Loucy (cell line): ENCODE measurements at regions not wholly inside any gene's neighbourhood (a gene's known extent, or its start where the extent isn't known, plus 50 kb on each side); places are given as distances from the start of the nearest gene placed in this dataset.
"Not testable (repeated sequence)": the region's sequence is repeated elsewhere in the genome, so short reads cannot be mapped to it uniquely, and the experiment has no call there.

Experiments used
- H2AFZ ChIP-seq: fragments of 200-600 bp; sonication (generic); 2 replicates; pipeline ENCODE4 v1.6.0; 2016; ENCODE audit warnings: antibody characterized with exemption, mild to moderate bottlenecking, low read length, moderate library complexity
- H3F3A ChIP-seq: fragments of 200-600 bp; 2 replicates; pipeline ENCODE4 v1.6.0; 2016; ENCODE audit warnings: antibody characterized with exemption, low read depth, mild to moderate bottlenecking
- H3K27me3 ChIP-seq: fragments of 200-600 bp; sonication (generic); 2 replicates; pipeline ENCODE4 v1.6.1; 2014; ENCODE audit warnings: low read length, mild to moderate bottlenecking; ENCODE audit not compliant: insufficient read depth, poor library complexity, severe bottlenecking
- H3K36me3 ChIP-seq: fragments of 200-600 bp; sonication (generic); 2 replicates; pipeline ENCODE4 v1.6.1; 2016; ENCODE audit warnings: low read length; ENCODE audit not compliant: insufficient read depth
- H3K4me1 ChIP-seq: fragments of 200-600 bp; sonication (generic); 2 replicates; pipeline ENCODE4 v1.5.1; 2014; ENCODE audit warnings: low read length, mild to moderate bottlenecking; ENCODE audit not compliant: insufficient read depth, poor library complexity, severe bottlenecking
- H3K4me2 ChIP-seq: fragments of 200-600 bp; sonication (generic); 2 replicates; pipeline ENCODE4 v1.6.0; 2014; ENCODE audit warnings: antibody characterized with exemption, low read length, low read depth, mild to moderate bottlenecking; ENCODE audit not compliant: poor library complexity, severe bottlenecking
- H3K4me3 ChIP-seq: fragments of 200-600 bp; sonication (generic); 2 replicates; pipeline ENCODE4 v1.5.1; 2014; ENCODE audit warnings: low read length, mild to moderate bottlenecking, mixed read lengths; ENCODE audit not compliant: poor library complexity, severe bottlenecking
- H3K79me2 ChIP-seq: fragments of 200-600 bp; sonication (generic); 2 replicates; pipeline ENCODE4 v1.6.1; 2014; ENCODE audit warnings: low read length; ENCODE audit not compliant: insufficient read depth
- H3K9ac ChIP-seq: fragments of 200-600 bp; sonication (generic); 2 replicates; pipeline ENCODE4 v1.6.0; 2014; ENCODE audit warnings: mild to moderate bottlenecking, low read depth, low read length, moderate library complexity; ENCODE audit not compliant: poor library complexity, severe bottlenecking
- H3K9me2 ChIP-seq: fragments of 200-600 bp; sonication (generic); replicated peaks from 2 replicates; pipeline ENCODE4 v1.6.1; 2016; ENCODE audit warnings: low read depth, low read length, mixed read lengths
- H3K9me3 ChIP-seq: fragments of 200-600 bp; sonication (generic); 2 replicates; pipeline ENCODE4 v1.6.1; 2014; ENCODE audit warnings: mild to moderate bottlenecking, antibody characterized with exemption, low read length, low read depth; ENCODE audit not compliant: insufficient read depth
- H4K20me1 ChIP-seq: fragments of 200-600 bp; sonication (generic); 2 replicates; pipeline ENCODE4 v1.6.0; 2014; ENCODE audit warnings: antibody characterized with exemption, low read length, mild to moderate bottlenecking; ENCODE audit not compliant: insufficient read depth, poor library complexity, severe bottlenecking
- EZH2phosphoT487 ChIP-seq: fragments of 200-600 bp; IDR thresholded peaks from 2 replicates; pipeline ENCODE4 v1.6.1; 2018; ENCODE audit warnings: antibody characterized with exemption, mild to moderate bottlenecking, moderate library complexity, borderline replicate concordance
- TF ChIP-seq, protein P1 (sequence below): fragments of 200-600 bp; sonication (generic); conservative IDR thresholded peaks from 2 replicates; pipeline ENCODE4 v1.5.1; 2014; ENCODE audit warnings: mild to moderate bottlenecking, antibody characterized with exemption, low read length

DNA sequence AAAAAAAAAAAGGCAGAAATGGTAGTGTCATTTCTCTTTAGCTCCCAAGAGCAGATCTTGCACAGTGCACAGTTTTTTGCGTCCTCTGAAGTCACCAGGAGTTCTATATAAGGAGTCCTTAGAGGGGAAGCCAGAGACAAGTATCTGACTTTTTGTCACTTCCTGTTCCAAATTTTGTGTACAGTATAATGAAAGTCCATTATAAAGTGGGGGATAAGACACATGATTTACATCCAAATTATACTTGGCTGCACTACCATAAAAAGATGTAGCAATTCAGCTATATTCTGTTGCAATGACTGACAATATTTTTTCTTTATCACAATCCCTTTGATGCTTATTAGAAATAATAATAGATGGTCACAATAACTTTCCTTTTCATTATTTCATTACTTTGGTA, 1276.9 kb upstream of the ADGRL2 start:
- Histone ChIP-seq H3K9ac (no peak overlapping the region), H3K79me2 (no peaks in the 10 kb centered on the region), H3F3A (no peaks in the 10 kb centered on the region), H3K36me3 (no peaks in the 10 kb centered on the region), H3K9me3 (no peaks in the 10 kb centered on the region), H3K4me1 (no peaks in the 10 kb centered on the region), H3K27me3 (no peaks in the 10 kb centered on the region), H2AFZ (no peak overlapping the region), H3K4me3 (no peak overlapping the region), H4K20me1 (no peaks in the 10 kb centered on the region), H3K9me2 (no peaks in the 10 kb centered on the region), H3K4me2 (no peak overlapping the region)
- TF ChIP-seq, protein P1, sequence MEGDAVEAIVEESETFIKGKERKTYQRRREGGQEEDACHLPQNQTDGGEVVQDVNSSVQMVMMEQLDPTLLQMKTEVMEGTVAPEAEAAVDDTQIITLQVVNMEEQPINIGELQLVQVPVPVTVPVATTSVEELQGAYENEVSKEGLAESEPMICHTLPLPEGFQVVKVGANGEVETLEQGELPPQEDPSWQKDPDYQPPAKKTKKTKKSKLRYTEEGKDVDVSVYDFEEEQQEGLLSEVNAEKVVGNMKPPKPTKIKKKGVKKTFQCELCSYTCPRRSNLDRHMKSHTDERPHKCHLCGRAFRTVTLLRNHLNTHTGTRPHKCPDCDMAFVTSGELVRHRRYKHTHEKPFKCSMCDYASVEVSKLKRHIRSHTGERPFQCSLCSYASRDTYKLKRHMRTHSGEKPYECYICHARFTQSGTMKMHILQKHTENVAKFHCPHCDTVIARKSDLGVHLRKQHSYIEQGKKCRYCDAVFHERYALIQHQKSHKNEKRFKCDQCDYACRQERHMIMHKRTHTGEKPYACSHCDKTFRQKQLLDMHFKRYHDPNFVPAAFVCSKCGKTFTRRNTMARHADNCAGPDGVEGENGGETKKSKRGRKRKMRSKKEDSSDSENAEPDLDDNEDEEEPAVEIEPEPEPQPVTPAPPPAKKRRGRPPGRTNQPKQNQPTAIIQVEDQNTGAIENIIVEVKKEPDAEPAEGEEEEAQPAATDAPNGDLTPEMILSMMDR = no peak
- TF ChIP-seq EZH2phosphoT487 = no peak

DNA sequence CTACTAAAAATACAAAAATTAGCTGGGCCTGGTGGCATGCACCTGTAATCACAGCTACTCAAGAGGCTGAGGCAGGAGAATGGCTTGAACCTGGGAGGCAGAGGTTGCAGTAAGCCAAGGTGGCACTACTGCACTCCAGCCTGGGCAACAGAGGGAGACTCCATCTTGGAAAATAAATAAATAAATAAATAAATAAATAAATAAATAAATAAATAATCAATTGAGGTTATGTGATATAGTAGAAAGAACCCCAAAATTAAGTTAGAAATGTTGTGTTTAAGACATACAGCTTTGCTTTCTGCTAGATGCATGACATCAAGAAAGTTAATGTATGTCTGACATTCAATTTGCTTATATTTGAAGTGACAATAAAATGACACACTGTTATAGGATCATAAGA, 1277.7 kb upstream of the ADGRL2 start:
- not testable (repeated sequence) for H3K36me3 ChIP-seq, H3K9me2 ChIP-seq, H3K27me3 ChIP-seq, H3K9ac ChIP-seq, H3K4me2 ChIP-seq, H3K79me2 ChIP-seq, H3K9me3 ChIP-seq, H2AFZ ChIP-seq, H3K4me1 ChIP-seq, H3K4me3 ChIP-seq, H4K20me1 ChIP-seq, H3F3A ChIP-seq

DNA sequence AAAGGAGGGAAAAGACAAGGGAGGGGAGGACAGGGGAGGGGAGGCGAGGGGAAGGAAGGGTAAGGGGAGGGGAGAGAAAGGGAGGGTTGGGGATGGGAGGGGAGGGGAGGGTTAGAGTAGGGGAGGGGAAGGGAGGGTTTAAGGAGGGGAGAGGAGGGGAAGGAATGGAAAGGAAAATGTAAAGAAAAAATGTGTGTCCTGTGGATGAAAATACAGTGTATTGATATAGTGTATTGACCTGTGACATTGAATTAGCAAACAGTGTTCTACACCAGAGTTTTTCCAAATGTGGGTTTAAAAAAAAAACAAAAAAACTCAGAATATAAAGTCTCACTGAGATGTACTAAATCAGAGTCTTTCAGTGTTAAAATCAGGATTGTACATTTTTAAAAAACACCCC, 1279.8 kb upstream of the ADGRL2 start:
- Histone ChIP-seq H3F3A (no peaks in the 10 kb centered on the region), H3K4me1 (no peaks in the 10 kb centered on the region), H2AFZ (no peak overlapping the region), H3K36me3 (no peaks in the 10 kb centered on the region), H3K9ac (no peak overlapping the region), H3K4me2 (no peak overlapping the region), H4K20me1 (no peaks in the 10 kb centered on the region), H3K79me2 (no peaks in the 10 kb centered on the region), H3K27me3 (no peaks in the 10 kb centered on the region), H3K9me3 (no peaks in the 10 kb centered on the region), H3K4me3 (no peak overlapping the region), H3K9me2 (no peaks in the 10 kb centered on the region)
- TF ChIP-seq, protein P1 = no peak
- no peak for TF ChIP-seq EZH2phosphoT487

DNA sequence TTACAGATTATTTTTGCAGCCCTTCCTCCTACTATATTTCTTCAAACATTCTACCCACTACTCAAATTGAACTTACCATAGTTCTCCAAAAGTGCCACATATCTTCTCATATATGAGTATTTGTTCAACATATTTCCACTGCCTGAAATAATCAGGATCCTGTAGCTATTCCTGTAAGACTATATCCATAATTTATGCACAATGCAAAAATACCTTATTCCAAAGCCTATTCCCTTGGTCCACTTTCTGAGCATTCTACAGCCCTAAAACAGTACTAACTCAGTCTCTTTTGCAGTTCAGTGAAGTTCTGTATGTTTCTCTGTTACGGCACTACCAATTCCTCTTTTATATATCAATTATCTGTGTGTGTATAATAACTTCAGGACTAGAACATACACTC, 1283.7 kb upstream of the ADGRL2 start:
- H4K20me1 ChIP-seq = no peaks in the 10 kb centered on the region
- H3K27me3 ChIP-seq = no peaks in the 10 kb centered on the region
- H3K79me2 ChIP-seq = no peaks in the 10 kb centered on the region
- TF ChIP-seq EZH2phosphoT487 = no peak
- TF ChIP-seq, protein P1 = no peak
- no peaks in the 10 kb centered on the region for H3K9me2 ChIP-seq
- H3K9me3 ChIP-seq = peaks cover 3% of the 10 kb centered on the region; the same call in 1 of the 2 replicates
- H3F3A ChIP-seq = no peaks in the 10 kb centered on the region
- no peaks in the 10 kb centered on the region for H3K4me1 ChIP-seq
- H2AFZ ChIP-seq = no peak overlapping the region
- no peak overlapping the region for H3K4me2 ChIP-seq
- no peak overlapping the region for H3K4me3 ChIP-seq
- H3K36me3 ChIP-seq = no peaks in the 10 kb centered on the region
- no peak overlapping the region for H3K9ac ChIP-seq
